ENCODE measurements at regions not wholly inside any gene's neighbourhood (a gene's known extent, or its start where the extent isn't known, plus 50 kb on each side); places are given as distances from the start of the nearest gene placed in this dataset.

- DNase-seq = peak in 1 of 5 experiments; percentile 5
Measured at GRCh38 chr10:29130190-29130673, 158.6 kb upstream of the LYZL1 start.

GRCh38 chr10:29131952-29132547, 156.8 kb upstream of the LYZL1 start:
- no peak for DNase-seq

- no peak for DNase-seq
Measured at GRCh38 chr10:29132551-29133111, 156.2 kb upstream of the LYZL1 start.

- no peak for DNase-seq
Measured at GRCh38 chr10:29135337-29135736, 153.5 kb upstream of the LYZL1 start.

GRCh38 chr10:29136411-29136810, 152.5 kb upstream of the LYZL1 start:
- DNase-seq = no peak

GRCh38 chr10:29140151-29140550, 148.7 kb upstream of the LYZL1 start:
- DNase-seq = no peak

- no peak for DNase-seq
Measured at GRCh38 chr10:29140991-29141390, 147.9 kb upstream of the LYZL1 start.

- DNase-seq = no peak
Measured at GRCh38 chr10:29141761-29142160, 147.1 kb upstream of the LYZL1 start.

GRCh38 chr10:29142516-29143314, 146.2 kb upstream of the LYZL1 start:
- no peak for DNase-seq

- DNase-seq = no peak
Measured at GRCh38 chr10:29144126-29144525, 144.7 kb upstream of the LYZL1 start.

- no peak for DNase-seq
Measured at GRCh38 chr10:29146311-29147100, 142.4 kb upstream of the LYZL1 start.

- DNase-seq = no peak
Measured at GRCh38 chr10:29150010-29150409, 138.9 kb upstream of the LYZL1 start.

GRCh38 chr10:29151005-29151404, 137.9 kb upstream of the LYZL1 start:
- no peak for DNase-seq

- no peak for DNase-seq
Measured at GRCh38 chr10:29157321-29157720, 131.5 kb upstream of the LYZL1 start.

- no peak for DNase-seq
Measured at GRCh38 chr10:29158066-29158465, 130.8 kb upstream of the LYZL1 start.

- DNase-seq = no peak
Measured at GRCh38 chr10:29160150-29160617, 128.7 kb upstream of the LYZL1 start.

- no peak for DNase-seq
Measured at GRCh38 chr10:29163746-29164145, 125.1 kb upstream of the LYZL1 start.

- no peak for DNase-seq
Measured at GRCh38 chr10:29166713-29167112, 122.2 kb upstream of the LYZL1 start.

GRCh38 chr10:29169021-29169420, 119.8 kb upstream of the LYZL1 start:
- no peak for DNase-seq

- no peak for DNase-seq
Measured at GRCh38 chr10:29171717-29172116, 117.2 kb upstream of the LYZL1 start.

GRCh38 chr10:29174389-29174788, 114.5 kb upstream of the LYZL1 start:
- no peak for DNase-seq

- DNase-seq = no peak
Measured at GRCh38 chr10:29176845-29177832, 111.7 kb upstream of the LYZL1 start.

All from T-helper 2 cell (primary cell).